NCI-H82 (cell line): ENCODE measurements at regions not wholly inside any gene's neighbourhood (a gene's known extent, or its start where the extent isn't known, plus 50 kb on each side); places are given as distances from the start of the nearest gene placed in this dataset.
A peak's percentile ranks its signal among the peaks of the same experiment; 100 is the strongest.

ENCODE experiments used
- DNase-seq: peaks from one replicate; lab custom pipeline; 2025; lab: John Stamatoyannopoulos, UW

GRCh38 chr4:15130441-15130840 lies 128.2 kb downstream of the CPEB2 start:
- no peak for DNase-seq

- no peak for DNase-seq
Measured at GRCh38 chr4:15131551-15131950, 129.3 kb downstream of the CPEB2 start.

- no peak for DNase-seq
Measured at GRCh38 chr4:15132739-15133138, 130.5 kb downstream of the CPEB2 start.

- DNase-seq: no peak
Measured at GRCh38 chr4:15139599-15139998, 137.3 kb downstream of the CPEB2 start.

- DNase-seq: no peak
Measured at GRCh38 chr4:15142201-15142600, 139.9 kb downstream of the CPEB2 start.

- DNase-seq: no peak
Measured at GRCh38 chr4:15143551-15143950, 141.3 kb downstream of the CPEB2 start.

GRCh38 chr4:15144249-15144966 lies 142.1 kb downstream of the CPEB2 start:
- peak; percentile 40 for DNase-seq

- peak; percentile 3 for DNase-seq
Measured at GRCh38 chr4:15144967-15145295, 142.7 kb downstream of the CPEB2 start.

GRCh38 chr4:15145709-15146108 lies 143.4 kb downstream of the CPEB2 start:
- DNase-seq: no peak

- no peak for DNase-seq
Measured at GRCh38 chr4:15147714-15148113, 145.4 kb downstream of the CPEB2 start.

- no peak for DNase-seq
Measured at GRCh38 chr4:15148199-15148598, 145.9 kb downstream of the CPEB2 start.

GRCh38 chr4:15148691-15149090 lies 146.4 kb downstream of the CPEB2 start:
- no peak for DNase-seq

GRCh38 chr4:15149234-15149838 lies 147.1 kb downstream of the CPEB2 start:
- no peak for DNase-seq

GRCh38 chr4:15149839-15150592 lies 147.7 kb downstream of the CPEB2 start:
- peak; percentile 40 for DNase-seq

GRCh38 chr4:15150631-15151030 lies 148.3 kb downstream of the CPEB2 start:
- no peak for DNase-seq

- no peak for DNase-seq
Measured at GRCh38 chr4:15151033-15151432, 148.8 kb downstream of the CPEB2 start.

GRCh38 chr4:15153662-15154061 lies 151.4 kb downstream of the CPEB2 start:
- DNase-seq: no peak

GRCh38 chr4:15158406-15159091 lies 156.3 kb downstream of the CPEB2 start:
- DNase-seq: peak; percentile 72

GRCh38 chr4:15159477-15160019 lies 157.3 kb downstream of the CPEB2 start:
- DNase-seq: peak; percentile 33

- no peak for DNase-seq
Measured at GRCh38 chr4:15161439-15161838, 159.2 kb downstream of the CPEB2 start.

- no peak for DNase-seq
Measured at GRCh38 chr4:15162046-15162445, 159.8 kb downstream of the CPEB2 start.
